HG02763 (cell line): ENCODE measurements at regions not wholly inside any gene's neighbourhood (a gene's known extent, or its start where the extent isn't known, plus 50 kb on each side); places are given as distances from the start of the nearest gene placed in this dataset.

Experiments
- ATAC-seq: cut with Tn5 transposase; IDR thresholded peaks from one replicate; pipeline ENCODE4 v1.9.1; 2021; ENCODE audit warnings: mild to moderate bottlenecking, moderate library complexity; ENCODE audit not compliant: unreplicated experiment

GRCh38 chr3:117893001-117893400 lies 1141.6 kb downstream of the IGSF11 start:
- ATAC-seq = no peak

GRCh38 chr3:117893638-117894037 lies 1141.0 kb downstream of the IGSF11 start:
- no peak for ATAC-seq

- peak; percentile 57 for ATAC-seq
These were observed 1135.7 kb downstream of the IGSF11 start for GRCh38 chr3:117898722-117899522.

GRCh38 chr3:117903226-117903625 lies 1131.4 kb downstream of the IGSF11 start:
- no peak for ATAC-seq

GRCh38 chr3:117910820-117911521 lies 1123.7 kb downstream of the IGSF11 start:
- no peak for ATAC-seq

- no peak for ATAC-seq
These were observed 1122.3 kb downstream of the IGSF11 start for GRCh38 chr3:117912352-117912751.

GRCh38 chr3:117914540-117915100 lies 1120.0 kb downstream of the IGSF11 start:
- ATAC-seq = no peak

GRCh38 chr3:117916839-117917238 lies 1117.8 kb downstream of the IGSF11 start:
- no peak for ATAC-seq

- no peak for ATAC-seq
These were observed 1115.0 kb downstream of the IGSF11 start for GRCh38 chr3:117919621-117920020.

GRCh38 chr3:117920253-117920898 lies 1114.3 kb downstream of the IGSF11 start:
- no peak for ATAC-seq

- ATAC-seq = no peak
These were observed 1113.2 kb downstream of the IGSF11 start for GRCh38 chr3:117921411-117921810.

- ATAC-seq = no peak
These were observed 1112.6 kb downstream of the IGSF11 start for GRCh38 chr3:117922039-117922438.

GRCh38 chr3:117926819-117927218 lies 1107.8 kb downstream of the IGSF11 start:
- ATAC-seq = no peak

- no peak for ATAC-seq
These were observed 1106.8 kb downstream of the IGSF11 start for GRCh38 chr3:117927825-117928224.

- no peak for ATAC-seq
These were observed 1105.8 kb downstream of the IGSF11 start for GRCh38 chr3:117928836-117929235.

- no peak for ATAC-seq
These were observed 1102.2 kb downstream of the IGSF11 start for GRCh38 chr3:117932441-117932840.

- no peak for ATAC-seq
These were observed 1098.5 kb downstream of the IGSF11 start for GRCh38 chr3:117936159-117936558.

- no peak for ATAC-seq
These were observed 1095.7 kb downstream of the IGSF11 start for GRCh38 chr3:117938974-117939373.

- no peak for ATAC-seq
These were observed 1095.1 kb downstream of the IGSF11 start for GRCh38 chr3:117939425-117940027.

- no peak for ATAC-seq
These were observed 1093.6 kb downstream of the IGSF11 start for GRCh38 chr3:117941015-117941414.

GRCh38 chr3:117941756-117942155 lies 1092.9 kb downstream of the IGSF11 start:
- ATAC-seq = no peak
